ENCODE measurements at regions not wholly inside any gene's neighbourhood (a gene's known extent, or its start where the extent isn't known, plus 50 kb on each side); places are given as distances from the start of the nearest gene placed in this dataset.

DNA sequence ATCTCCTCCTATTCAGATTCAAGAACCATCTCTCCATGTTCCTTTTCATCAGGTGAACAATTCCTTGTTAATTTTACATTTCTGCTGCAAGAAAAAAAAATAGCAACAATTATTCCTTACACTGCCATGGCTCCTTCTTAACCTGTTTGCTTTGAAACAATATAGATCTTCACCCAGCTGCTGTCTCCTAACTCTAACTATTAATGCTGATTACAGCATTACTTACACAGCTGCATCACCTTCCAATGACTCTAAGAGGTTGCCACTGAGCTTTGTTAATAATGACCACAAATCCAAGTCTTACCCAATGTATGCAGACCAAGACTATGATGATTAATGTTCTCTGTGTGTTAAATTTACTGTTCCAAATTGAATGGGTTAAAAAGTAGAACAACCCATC, 541.4 kb downstream of the TOX3 start:
- TF ChIP-seq, protein P1, sequence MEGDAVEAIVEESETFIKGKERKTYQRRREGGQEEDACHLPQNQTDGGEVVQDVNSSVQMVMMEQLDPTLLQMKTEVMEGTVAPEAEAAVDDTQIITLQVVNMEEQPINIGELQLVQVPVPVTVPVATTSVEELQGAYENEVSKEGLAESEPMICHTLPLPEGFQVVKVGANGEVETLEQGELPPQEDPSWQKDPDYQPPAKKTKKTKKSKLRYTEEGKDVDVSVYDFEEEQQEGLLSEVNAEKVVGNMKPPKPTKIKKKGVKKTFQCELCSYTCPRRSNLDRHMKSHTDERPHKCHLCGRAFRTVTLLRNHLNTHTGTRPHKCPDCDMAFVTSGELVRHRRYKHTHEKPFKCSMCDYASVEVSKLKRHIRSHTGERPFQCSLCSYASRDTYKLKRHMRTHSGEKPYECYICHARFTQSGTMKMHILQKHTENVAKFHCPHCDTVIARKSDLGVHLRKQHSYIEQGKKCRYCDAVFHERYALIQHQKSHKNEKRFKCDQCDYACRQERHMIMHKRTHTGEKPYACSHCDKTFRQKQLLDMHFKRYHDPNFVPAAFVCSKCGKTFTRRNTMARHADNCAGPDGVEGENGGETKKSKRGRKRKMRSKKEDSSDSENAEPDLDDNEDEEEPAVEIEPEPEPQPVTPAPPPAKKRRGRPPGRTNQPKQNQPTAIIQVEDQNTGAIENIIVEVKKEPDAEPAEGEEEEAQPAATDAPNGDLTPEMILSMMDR (IDR thresholded peaks at IDR 0.05; ENCODE audit: partially characterized antibody, unreplicated experiment) = no peak
- no peaks in the 10 kb centered on the region for H3K4me1 Mint-ChIP-seq (ENCODE audit: low read depth, unreplicated experiment)
- H3K27me3 Mint-ChIP-seq (ENCODE audit: unreplicated experiment) = peaks cover 6% of the 10 kb centered on the region
- DNase-seq = no peak
- H3K9me3 Mint-ChIP-seq (ENCODE audit: unreplicated experiment) = peaks cover 1% of the 10 kb centered on the region
- no peak overlapping the region for H3K4me3 Mint-ChIP-seq (ENCODE audit: unreplicated experiment)
- H3K36me3 Mint-ChIP-seq (ENCODE audit: unreplicated experiment) = no peaks in the 10 kb centered on the region
- H3K27ac Mint-ChIP-seq (ENCODE audit: unreplicated experiment) = no peak overlapping the region

DNA sequence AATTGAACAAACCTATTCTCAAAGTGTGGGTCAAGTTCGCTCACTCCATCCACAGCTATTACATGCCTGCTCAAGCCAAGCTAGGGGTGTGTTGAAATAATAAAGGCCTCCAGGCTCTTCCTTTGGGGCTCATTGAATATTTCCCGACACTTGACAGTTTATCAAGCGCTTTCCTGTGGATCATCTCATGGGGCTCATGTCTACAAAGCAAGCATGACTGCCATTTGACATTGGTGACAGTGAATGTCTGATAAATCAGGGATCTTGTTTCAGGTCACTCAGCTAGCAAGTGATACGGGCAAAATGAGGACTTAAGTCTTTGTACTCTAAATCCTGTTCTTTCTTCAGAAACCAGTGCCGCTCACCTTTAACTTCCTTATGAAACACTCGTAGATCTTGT, 542.6 kb downstream of the TOX3 start:
- Mint-ChIP-seq H3K9me3 (ENCODE audit: unreplicated experiment) (no peaks in the 10 kb centered on the region), H3K4me3 (ENCODE audit: unreplicated experiment) (no peak overlapping the region), H3K27me3 (ENCODE audit: unreplicated experiment) (peaks cover 6% of the 10 kb centered on the region), H3K36me3 (ENCODE audit: unreplicated experiment) (no peaks in the 10 kb centered on the region), H3K4me1 (ENCODE audit: low read depth, unreplicated experiment) (no peaks in the 10 kb centered on the region), H3K27ac (ENCODE audit: unreplicated experiment) (no peak overlapping the region)
- TF ChIP-seq, protein P1 (IDR thresholded peaks at IDR 0.05; ENCODE audit: partially characterized antibody, unreplicated experiment) = no peak
- DNase-seq = no peak

DNA sequence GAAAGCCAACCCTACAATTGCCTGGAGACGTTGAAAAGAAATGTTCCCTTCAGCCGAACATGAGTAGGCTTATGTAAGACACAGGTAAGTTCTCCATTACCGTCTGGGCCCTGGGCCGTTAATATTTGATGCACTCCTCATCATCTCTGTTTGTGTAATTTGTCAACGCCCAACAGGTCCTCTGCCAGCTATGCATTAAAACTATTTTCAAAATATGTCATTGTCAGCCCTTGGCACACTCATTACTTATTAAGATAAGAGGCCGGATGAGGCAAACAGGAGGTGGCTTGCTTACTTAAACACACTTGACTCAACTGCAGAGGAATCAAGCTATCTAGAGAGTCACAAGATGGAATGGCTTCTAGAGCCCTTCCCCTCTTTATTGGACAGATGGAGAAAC, 544.9 kb downstream of the TOX3 start:
- H3K9me3 Mint-ChIP-seq (ENCODE audit: unreplicated experiment) = no peaks in the 10 kb centered on the region
- no peak for DNase-seq
- TF ChIP-seq, protein P1 (IDR thresholded peaks at IDR 0.05; ENCODE audit: partially characterized antibody, unreplicated experiment) = no peak
- no peaks in the 10 kb centered on the region for H3K4me1 Mint-ChIP-seq (ENCODE audit: low read depth, unreplicated experiment)
- no peak overlapping the region for H3K4me3 Mint-ChIP-seq (ENCODE audit: unreplicated experiment)
- H3K27me3 Mint-ChIP-seq (ENCODE audit: unreplicated experiment) = peaks cover 6% of the 10 kb centered on the region
- no peaks in the 10 kb centered on the region for H3K36me3 Mint-ChIP-seq (ENCODE audit: unreplicated experiment)
- H3K27ac Mint-ChIP-seq (ENCODE audit: unreplicated experiment) = no peak overlapping the region

DNA sequence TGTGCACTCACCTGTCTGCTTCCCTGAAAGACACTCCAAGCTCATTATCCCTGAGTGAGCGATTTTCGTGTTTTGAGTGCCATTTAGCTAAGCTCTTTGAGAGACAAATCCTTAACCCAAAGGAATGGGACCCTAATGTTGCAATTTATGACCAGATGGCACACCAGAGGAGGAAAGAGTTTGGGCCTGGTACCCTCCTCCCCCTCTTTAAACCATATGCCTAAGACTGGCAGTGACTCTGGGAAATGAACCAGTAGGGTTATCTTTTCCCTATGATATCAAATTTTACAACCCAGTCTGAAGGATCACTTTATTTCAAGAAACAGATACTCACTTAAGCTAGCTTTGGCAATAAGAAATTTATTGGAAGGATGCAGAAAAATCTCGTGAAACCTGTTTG, 550.4 kb downstream of the TOX3 start:
- no peak for DNase-seq
- H3K4me3 Mint-ChIP-seq (ENCODE audit: unreplicated experiment) = no peak overlapping the region
- TF ChIP-seq, protein P1 (IDR thresholded peaks at IDR 0.05; ENCODE audit: partially characterized antibody, unreplicated experiment) = no peak
- peaks cover 2% of the 10 kb centered on the region for H3K9me3 Mint-ChIP-seq (ENCODE audit: unreplicated experiment)
- no peaks in the 10 kb centered on the region for H3K4me1 Mint-ChIP-seq (ENCODE audit: low read depth, unreplicated experiment)
- no peak overlapping the region for H3K27ac Mint-ChIP-seq (ENCODE audit: unreplicated experiment)
- H3K36me3 Mint-ChIP-seq (ENCODE audit: unreplicated experiment) = no peaks in the 10 kb centered on the region
- no peaks in the 10 kb centered on the region for H3K27me3 Mint-ChIP-seq (ENCODE audit: unreplicated experiment)

DNA sequence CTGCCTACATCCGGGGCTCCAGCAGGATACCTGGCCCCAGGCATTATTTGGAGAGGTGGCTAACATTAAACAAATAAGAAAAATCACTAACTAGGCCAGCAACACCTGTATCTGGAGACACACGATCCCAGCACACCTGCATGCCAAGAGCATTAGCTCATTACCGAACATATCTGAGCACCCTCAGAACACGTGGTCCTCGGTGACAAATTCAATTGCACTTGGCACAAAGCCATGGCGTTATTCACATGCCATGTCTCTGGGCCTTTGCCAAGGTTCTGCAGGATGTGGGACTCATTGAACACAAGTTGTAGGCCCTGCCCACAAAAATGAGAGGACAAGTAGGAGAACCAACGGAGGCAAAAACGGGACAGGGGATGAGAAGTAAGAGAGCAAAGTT, 552.3 kb downstream of the TOX3 start:
- Mint-ChIP-seq H3K27me3 (ENCODE audit: unreplicated experiment) (no peaks in the 10 kb centered on the region), H3K4me3 (ENCODE audit: unreplicated experiment) (no peak overlapping the region), H3K27ac (ENCODE audit: unreplicated experiment) (no peak overlapping the region), H3K9me3 (ENCODE audit: unreplicated experiment) (peaks cover 2% of the 10 kb centered on the region), H3K4me1 (ENCODE audit: low read depth, unreplicated experiment) (no peaks in the 10 kb centered on the region), H3K36me3 (ENCODE audit: unreplicated experiment) (no peaks in the 10 kb centered on the region)
- DNase-seq = no peak
- TF ChIP-seq, protein P1 (IDR thresholded peaks at IDR 0.05; ENCODE audit: partially characterized antibody, unreplicated experiment) = no peak

Data from glutamatergic neuron (in vitro differentiated cells).